ENCODE measurements at regions not wholly inside any gene's neighbourhood (a gene's known extent, or its start where the extent isn't known, plus 50 kb on each side); places are given as distances from the start of the nearest gene placed in this dataset.

DNA sequence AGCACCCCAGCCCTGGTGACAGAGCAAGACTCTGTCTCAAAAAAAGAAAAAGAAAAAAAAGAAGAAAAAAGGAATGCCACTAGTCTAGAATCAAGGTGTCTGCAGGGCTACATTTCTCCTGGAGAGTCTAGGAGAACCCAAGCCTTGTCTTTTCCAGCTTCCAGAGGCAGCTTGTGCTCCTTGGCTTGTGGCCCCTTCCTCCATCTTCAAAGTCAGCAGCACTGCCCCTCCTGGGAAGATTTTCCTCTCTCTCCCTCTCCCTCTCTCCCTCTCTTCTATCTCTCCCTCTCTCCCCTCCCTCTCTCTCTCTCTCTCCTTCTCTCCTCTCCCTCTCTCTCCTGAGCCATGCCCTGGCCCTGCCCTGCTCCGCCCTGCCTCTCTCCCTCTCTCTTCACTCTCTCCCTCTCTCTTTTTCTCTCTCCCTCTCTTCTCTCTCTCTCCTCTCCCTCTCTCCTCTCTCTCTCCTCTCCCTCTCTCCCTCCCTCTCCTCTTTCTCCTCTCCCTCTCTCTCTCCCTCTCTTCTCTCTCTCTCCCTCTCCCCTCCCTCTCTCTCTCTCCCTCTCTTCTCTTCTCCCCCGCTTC lies 97.7 kb upstream of the FGF3 start:
- TF ChIP-seq, protein P1, sequence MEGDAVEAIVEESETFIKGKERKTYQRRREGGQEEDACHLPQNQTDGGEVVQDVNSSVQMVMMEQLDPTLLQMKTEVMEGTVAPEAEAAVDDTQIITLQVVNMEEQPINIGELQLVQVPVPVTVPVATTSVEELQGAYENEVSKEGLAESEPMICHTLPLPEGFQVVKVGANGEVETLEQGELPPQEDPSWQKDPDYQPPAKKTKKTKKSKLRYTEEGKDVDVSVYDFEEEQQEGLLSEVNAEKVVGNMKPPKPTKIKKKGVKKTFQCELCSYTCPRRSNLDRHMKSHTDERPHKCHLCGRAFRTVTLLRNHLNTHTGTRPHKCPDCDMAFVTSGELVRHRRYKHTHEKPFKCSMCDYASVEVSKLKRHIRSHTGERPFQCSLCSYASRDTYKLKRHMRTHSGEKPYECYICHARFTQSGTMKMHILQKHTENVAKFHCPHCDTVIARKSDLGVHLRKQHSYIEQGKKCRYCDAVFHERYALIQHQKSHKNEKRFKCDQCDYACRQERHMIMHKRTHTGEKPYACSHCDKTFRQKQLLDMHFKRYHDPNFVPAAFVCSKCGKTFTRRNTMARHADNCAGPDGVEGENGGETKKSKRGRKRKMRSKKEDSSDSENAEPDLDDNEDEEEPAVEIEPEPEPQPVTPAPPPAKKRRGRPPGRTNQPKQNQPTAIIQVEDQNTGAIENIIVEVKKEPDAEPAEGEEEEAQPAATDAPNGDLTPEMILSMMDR (IDR thresholded peaks at IDR 0.05): no peak
- Histone ChIP-seq H3K4me3 (no peak overlapping the region), H3K27ac (peak overlapping the region; percentile 83 to 91)
- DNase-seq (ENCODE audit: low spot score): peak; percentile 66

DNA sequence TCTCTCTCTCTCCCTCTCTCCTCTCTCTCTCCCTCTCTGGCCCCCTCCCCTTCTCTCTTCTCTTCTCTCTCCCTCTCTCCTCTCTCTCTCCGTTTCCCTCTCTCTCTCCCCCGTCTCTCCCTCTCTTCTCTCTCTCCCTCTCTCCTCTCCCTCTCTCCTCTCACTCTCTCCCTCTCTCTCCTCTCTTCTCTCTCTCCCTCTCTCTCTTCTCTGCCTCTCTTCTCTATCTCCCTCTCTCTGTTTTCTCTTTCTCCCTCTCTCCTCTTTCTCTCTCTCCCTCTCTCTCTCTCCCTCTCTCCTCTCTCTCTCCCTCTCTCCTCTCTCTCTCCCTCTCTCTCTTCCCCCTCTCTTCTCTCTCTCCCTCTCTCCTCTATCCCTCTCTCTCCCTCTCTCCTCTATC lies 98.3 kb upstream of the FGF3 start:
- no peak for DNase-seq (ENCODE audit: low spot score)
- no peak overlapping the region for H3K4me3 ChIP-seq
- H3K27ac ChIP-seq: peak overlapping the region; percentile 83 to 91
- TF ChIP-seq, protein P1 (IDR thresholded peaks at IDR 0.05): peak; percentile 99

DNA sequence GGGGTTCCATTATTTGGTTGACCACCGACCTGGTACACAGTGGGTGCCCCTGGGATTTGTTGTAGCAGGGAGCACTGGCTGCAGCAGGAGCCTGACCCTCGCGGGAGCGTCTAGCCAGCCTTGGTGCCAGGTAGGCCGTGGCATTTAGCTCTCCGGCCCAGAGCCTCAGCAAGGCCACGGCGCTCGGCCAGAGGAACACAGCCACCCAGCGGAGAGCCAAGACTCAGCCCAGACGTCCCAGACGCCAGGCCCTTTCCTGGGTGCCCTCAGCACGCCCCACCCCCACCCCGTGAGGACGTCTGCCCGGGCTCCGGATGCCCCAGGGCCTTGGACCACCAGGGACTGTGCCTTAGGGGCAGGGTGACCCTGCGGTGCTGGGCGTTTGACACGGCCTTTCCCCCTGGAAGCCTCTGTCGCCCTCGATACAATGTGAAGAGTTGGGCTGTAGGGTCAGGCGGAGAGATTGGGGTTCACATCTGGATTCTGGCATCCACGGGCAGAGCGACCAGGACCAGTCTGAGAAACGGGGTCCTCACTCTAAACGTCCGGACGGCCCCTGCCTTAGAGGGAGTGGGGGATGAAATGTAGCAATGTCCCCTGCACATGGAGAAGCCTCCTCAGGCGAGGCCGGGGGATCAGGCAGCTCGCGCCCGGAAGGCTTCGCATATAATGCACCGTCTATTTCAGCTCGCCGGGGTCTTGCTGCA lies 99.2 kb upstream of the FGF3 start:
- peak; percentile 93 for DNase-seq (ENCODE audit: low spot score)
- TF ChIP-seq, protein P1 (IDR thresholded peaks at IDR 0.05): no peak
- Histone ChIP-seq H3K27ac (peak overlapping the region; percentile 83 to 91), H3K4me3 (peak overlapping the region; percentile 57)

DNA sequence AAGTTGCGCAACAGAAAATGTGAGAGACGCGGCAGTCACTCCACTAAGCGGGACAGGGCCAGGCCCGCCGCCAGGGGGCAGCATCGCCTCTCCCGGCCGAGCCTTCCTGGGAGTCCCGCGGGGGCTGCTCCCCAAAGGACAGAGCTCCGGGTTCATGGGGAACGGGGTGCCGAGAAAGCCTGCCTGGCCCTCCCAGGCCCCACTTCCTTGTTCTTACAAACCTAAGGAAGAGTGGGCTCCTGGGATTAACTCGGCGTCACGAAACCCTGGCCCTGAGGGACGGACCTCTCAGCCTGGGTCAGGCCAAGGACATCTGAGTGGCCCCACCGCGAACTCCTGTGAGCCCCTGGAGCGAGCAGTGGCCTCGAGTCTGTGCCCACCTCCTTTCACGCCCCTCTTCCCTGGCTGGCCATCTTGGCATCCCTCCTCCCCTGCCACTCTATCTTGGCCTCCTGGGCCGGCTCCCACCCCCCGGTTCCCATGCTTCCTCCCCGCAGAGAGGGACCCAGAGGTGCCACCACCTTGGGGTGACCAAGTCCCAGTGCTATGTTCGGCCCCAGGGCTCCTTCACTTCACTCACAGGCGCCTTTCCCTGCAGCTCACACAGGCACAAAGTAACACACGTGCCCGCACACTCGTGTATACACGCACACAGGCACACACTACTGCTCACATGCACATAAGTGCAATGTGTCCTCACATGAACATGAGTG lies 99.9 kb upstream of the FGF3 start:
- H3K4me3 ChIP-seq: peak overlapping the region; percentile 57
- TF ChIP-seq, protein P1 (IDR thresholded peaks at IDR 0.05): peak; percentile 98

DNA sequence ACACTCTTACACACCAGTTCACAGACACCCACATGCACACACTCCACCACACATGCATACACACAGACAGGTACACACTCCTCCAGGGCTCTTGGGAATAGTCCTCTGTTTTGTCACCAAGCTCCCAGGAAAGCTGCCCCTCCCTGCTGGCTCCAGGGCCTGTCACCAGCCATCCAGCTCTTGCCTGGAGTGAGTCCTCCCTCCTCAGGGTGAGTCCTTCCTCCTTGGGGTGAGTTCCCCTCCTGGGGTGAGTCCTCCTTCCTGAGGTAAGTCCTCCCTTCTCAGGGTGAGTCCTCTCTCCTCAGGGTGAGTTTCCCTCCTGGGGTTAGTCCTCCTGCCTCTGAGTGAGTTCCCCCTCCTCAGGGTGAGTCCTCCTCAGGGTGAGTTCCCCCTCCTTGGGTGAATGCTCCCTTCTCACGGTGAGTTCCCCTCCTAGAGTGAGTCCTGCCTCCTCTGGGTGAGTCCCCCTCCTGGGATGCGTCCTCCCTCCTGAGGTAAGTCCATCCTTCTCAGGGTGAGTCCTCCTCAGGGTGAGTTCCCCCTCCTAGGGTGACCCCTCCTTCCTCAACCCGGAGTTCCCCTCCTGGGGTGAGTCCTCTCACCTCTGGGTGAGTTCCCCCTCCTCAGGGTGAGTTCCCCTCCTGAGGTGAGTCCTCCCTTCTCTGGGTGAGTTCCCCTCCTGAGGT lies 100.6 kb upstream of the FGF3 start:
- no peak overlapping the region for H3K4me3 ChIP-seq
- TF ChIP-seq, protein P1 (IDR thresholded peaks at IDR 0.05): no peak
- peak overlapping the region in 1 of 2 donors; percentile 91 for H3K27ac ChIP-seq
- peak; percentile 72 for DNase-seq (ENCODE audit: low spot score)

More for the DNA sequence above, 99.9 kb upstream of the FGF3 start:
- H3K27ac ChIP-seq: peak overlapping the region; percentile 83 to 91
- DNase-seq (ENCODE audit: low spot score): peak; percentile 89

DNA sequence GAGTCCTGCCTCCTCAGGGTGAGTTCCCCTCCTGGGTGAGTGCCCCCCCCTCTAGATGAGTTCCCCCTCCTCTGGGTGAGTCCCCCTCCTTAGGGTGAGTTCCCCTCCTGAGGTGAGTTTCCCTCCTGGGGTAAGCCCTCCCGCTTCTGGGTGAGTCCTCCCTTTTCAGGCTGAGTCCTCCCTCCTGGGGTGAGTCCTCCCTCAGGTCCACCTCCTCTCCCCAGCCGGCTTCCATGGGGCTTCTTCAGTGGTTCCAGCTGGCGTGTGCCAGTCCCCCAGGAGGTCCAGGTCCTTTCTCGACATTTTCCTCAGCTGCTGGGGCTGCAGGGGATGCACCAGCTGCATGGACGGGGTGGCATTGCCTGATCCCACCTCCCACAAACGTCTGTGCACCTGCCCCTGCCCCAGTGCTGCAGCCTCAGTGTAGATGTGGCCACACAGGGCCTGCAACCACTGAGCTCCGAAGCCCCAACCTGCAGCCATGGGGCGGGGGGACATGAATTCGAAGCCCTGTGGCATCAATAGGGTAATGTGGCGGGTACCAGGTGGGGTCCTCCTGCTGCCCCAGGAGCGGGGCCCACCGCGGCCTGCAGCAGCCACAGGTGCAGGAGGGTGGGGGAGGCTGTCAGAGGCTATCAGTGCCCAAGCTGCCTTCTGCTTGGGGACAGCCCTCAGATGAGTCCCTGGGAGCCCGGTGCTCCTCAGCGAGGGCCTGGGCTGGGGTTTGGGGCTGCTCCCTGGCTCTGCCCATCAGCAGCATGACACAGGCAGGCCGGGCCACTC lies 101.3 kb upstream of the FGF3 start:
- TF ChIP-seq, protein P1 (IDR thresholded peaks at IDR 0.05): no peak
- Histone ChIP-seq H3K27ac (peak overlapping the region in 1 of 2 donors; percentile 91), H3K4me3 (no peak overlapping the region)
- DNase-seq (ENCODE audit: low spot score): peak; percentile 72

Measured in coronary artery (tissue), 2 donors.